ENCODE measurements at regions not wholly inside any gene's neighbourhood (a gene's known extent, or its start where the extent isn't known, plus 50 kb on each side); places are given as distances from the start of the nearest gene placed in this dataset.

GRCh38 chr2:139020287-139020686 lies 240.1 kb upstream of the NXPH2 start:
- Histone ChIP-seq H3K9me3 (ENCODE audit: insufficient read depth, low read length, severe bottlenecking) (peaks cover 9% of the 10 kb centered on the region), H3K27me3 (ENCODE audit: insufficient read depth, low read length, poor library complexity) (no peaks in the 10 kb centered on the region), H4K20me1 (ENCODE audit: insufficient read depth, low read length) (no peaks in the 10 kb centered on the region), H3K4me1 (ENCODE audit: insufficient read depth, low read length) (no peaks in the 10 kb centered on the region), H3K27ac (ENCODE audit: low read length) (no peak overlapping the region), H3K36me3 (ENCODE audit: insufficient read depth, low read length) (no peaks in the 10 kb centered on the region), H3K4me2 (ENCODE audit: insufficient read depth, low read length) (no peak overlapping the region), H3K4me3 (ENCODE audit: low read depth in 1 of 2, low read length in 2 of 2) (no peak overlapping the region), H3K9ac (ENCODE audit: low read depth, low read length) (no peak overlapping the region), H2AFZ (ENCODE audit: low read depth, low read length) (no peak overlapping the region), H3K79me2 (ENCODE audit: insufficient read depth, low read length) (no peaks in the 10 kb centered on the region)
- DNase-seq (no peak), ATAC-seq (ENCODE audit: insufficient read depth, low read depth) (no peak)
- TF ChIP-seq EZH2 (IDR thresholded peaks at IDR 0.05; ENCODE audit: borderline replicate concordance, low read depth, low read length, severe bottlenecking), result no peak
- TF ChIP-seq, protein P1, sequence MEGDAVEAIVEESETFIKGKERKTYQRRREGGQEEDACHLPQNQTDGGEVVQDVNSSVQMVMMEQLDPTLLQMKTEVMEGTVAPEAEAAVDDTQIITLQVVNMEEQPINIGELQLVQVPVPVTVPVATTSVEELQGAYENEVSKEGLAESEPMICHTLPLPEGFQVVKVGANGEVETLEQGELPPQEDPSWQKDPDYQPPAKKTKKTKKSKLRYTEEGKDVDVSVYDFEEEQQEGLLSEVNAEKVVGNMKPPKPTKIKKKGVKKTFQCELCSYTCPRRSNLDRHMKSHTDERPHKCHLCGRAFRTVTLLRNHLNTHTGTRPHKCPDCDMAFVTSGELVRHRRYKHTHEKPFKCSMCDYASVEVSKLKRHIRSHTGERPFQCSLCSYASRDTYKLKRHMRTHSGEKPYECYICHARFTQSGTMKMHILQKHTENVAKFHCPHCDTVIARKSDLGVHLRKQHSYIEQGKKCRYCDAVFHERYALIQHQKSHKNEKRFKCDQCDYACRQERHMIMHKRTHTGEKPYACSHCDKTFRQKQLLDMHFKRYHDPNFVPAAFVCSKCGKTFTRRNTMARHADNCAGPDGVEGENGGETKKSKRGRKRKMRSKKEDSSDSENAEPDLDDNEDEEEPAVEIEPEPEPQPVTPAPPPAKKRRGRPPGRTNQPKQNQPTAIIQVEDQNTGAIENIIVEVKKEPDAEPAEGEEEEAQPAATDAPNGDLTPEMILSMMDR (IDR thresholded peaks at IDR 0.05; ENCODE audit: borderline replicate concordance, extremely low read depth, low read length, poor library complexity, severe bottlenecking), result no peak

- no peak overlapping the region for H3K4me2 ChIP-seq (ENCODE audit: insufficient read depth, low read length)
- DNase-seq (no peak), ATAC-seq (ENCODE audit: insufficient read depth, low read depth) (no peak)
- H3K27me3 ChIP-seq (ENCODE audit: insufficient read depth, low read length, poor library complexity), result no peaks in the 10 kb centered on the region
- H3K4me1 ChIP-seq (ENCODE audit: insufficient read depth, low read length), result no peaks in the 10 kb centered on the region
- no peak overlapping the region for H3K4me3 ChIP-seq (ENCODE audit: low read depth in 1 of 2, low read length in 2 of 2)
- H3K36me3 ChIP-seq (ENCODE audit: insufficient read depth, low read length), result no peaks in the 10 kb centered on the region
- H2AFZ ChIP-seq (ENCODE audit: low read depth, low read length), result no peak overlapping the region
- H3K79me2 ChIP-seq (ENCODE audit: insufficient read depth, low read length), result no peaks in the 10 kb centered on the region
- no peak overlapping the region for H3K9ac ChIP-seq (ENCODE audit: low read depth, low read length)
- no peak overlapping the region for H3K27ac ChIP-seq (ENCODE audit: low read length)
- H3K9me3 ChIP-seq (ENCODE audit: insufficient read depth, low read length, severe bottlenecking), result peaks cover 9% of the 10 kb centered on the region
- no peaks in the 10 kb centered on the region for H4K20me1 ChIP-seq (ENCODE audit: insufficient read depth, low read length)
- TF ChIP-seq EZH2 (IDR thresholded peaks at IDR 0.05; ENCODE audit: borderline replicate concordance, low read depth, low read length, severe bottlenecking), result no peak
- TF ChIP-seq, protein P1 (IDR thresholded peaks at IDR 0.05; ENCODE audit: borderline replicate concordance, extremely low read depth, low read length, poor library complexity, severe bottlenecking), result no peak
These were observed 238.1 kb upstream of the NXPH2 start for GRCh38 chr2:139018252-139018651.

DNA sequence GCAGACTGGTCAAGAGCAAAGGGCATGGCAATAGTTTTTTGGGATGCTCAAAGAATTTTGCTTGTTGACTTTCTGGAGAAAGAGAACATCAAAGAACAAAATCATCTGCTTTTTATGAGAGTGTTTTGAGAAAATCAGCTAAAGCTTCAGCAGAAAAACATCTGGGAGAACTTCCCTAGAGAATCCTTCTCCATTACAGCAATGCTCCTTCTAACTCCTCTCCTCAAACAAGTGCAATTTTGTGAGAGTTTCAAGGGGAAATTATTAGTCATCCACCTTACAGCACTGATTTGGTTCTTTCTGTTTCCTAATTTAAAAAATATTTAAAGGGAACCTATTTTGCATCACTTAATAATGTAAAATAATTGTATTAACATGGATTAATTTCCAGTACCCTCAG lies 226.9 kb upstream of the NXPH2 start:
- no peaks in the 10 kb centered on the region for H3K4me1 ChIP-seq (ENCODE audit: insufficient read depth, low read length)
- TF ChIP-seq EZH2 (IDR thresholded peaks at IDR 0.05; ENCODE audit: borderline replicate concordance, low read depth, low read length, severe bottlenecking), result no peak
- TF ChIP-seq, protein P1 (IDR thresholded peaks at IDR 0.05; ENCODE audit: borderline replicate concordance, extremely low read depth, low read length, poor library complexity, severe bottlenecking), result no peak
- no peak overlapping the region for H2AFZ ChIP-seq (ENCODE audit: low read depth, low read length)
- ATAC-seq (ENCODE audit: insufficient read depth, low read depth) (no peak), DNase-seq (no peak)
- no peaks in the 10 kb centered on the region for H3K27me3 ChIP-seq (ENCODE audit: insufficient read depth, low read length, poor library complexity)
- H3K27ac ChIP-seq (ENCODE audit: low read length), result no peak overlapping the region
- no peaks in the 10 kb centered on the region for H4K20me1 ChIP-seq (ENCODE audit: insufficient read depth, low read length)
- H3K36me3 ChIP-seq (ENCODE audit: insufficient read depth, low read length), result no peaks in the 10 kb centered on the region
- no peak overlapping the region for H3K9ac ChIP-seq (ENCODE audit: low read depth, low read length)
- no peaks in the 10 kb centered on the region for H3K9me3 ChIP-seq (ENCODE audit: insufficient read depth, low read length, severe bottlenecking)
- H3K79me2 ChIP-seq (ENCODE audit: insufficient read depth, low read length), result no peaks in the 10 kb centered on the region
- no peak overlapping the region for H3K4me3 ChIP-seq (ENCODE audit: low read depth in 1 of 2, low read length in 2 of 2)
- H3K4me2 ChIP-seq (ENCODE audit: insufficient read depth, low read length), result no peak overlapping the region

Measured in DND-41 (cell line).